RWPE2 (cell line): ENCODE measurements at regions not wholly inside any gene's neighbourhood (a gene's known extent, or its start where the extent isn't known, plus 50 kb on each side); places are given as distances from the start of the nearest gene placed in this dataset.

Source experiments
- ATAC-seq: fragments of 200-7000 bp; cut with Tn5 transposase; 3 replicates; pipeline ENCODE4 v1.9.1; 2021; ENCODE audit warnings: low read depth
- DNase-seq: peaks from one replicate; pipeline ENCODE4 v3.0.0-alpha.2; 2020; ENCODE audit warnings: low spot score
- H3K27ac ChIP-seq: fragments of 450-650 bp; 2 replicates; pipeline ENCODE4 v1.5.1; 2017; ENCODE audit warnings: mild to moderate bottlenecking; ENCODE audit not compliant: poor library complexity, severe bottlenecking
- H3K27me3 ChIP-seq: fragments of 250-450 bp; sonication (Bioruptor Pico); 2 replicates; pipeline ENCODE4 v1.5.1; 2021; ENCODE audit warnings: mild to moderate bottlenecking, moderate library complexity; ENCODE audit not compliant: insufficient read depth, poor library complexity, severe bottlenecking
- H3K36me3 ChIP-seq: fragments of 250-450 bp; sonication (Bioruptor Pico); 2 replicates; pipeline ENCODE4 v1.5.1; 2020; ENCODE audit warnings: low read depth, mild to moderate bottlenecking, moderate library complexity
- H3K4me1 ChIP-seq: fragments of 250-450 bp; sonication (Bioruptor Pico); 2 replicates; pipeline ENCODE4 v1.5.1; 2021; ENCODE audit warnings: mild to moderate bottlenecking, moderate library complexity; ENCODE audit not compliant: insufficient read depth, poor library complexity, severe bottlenecking
- H3K4me3 ChIP-seq: fragments of 250-450 bp; sonication (Bioruptor Pico); 2 replicates; pipeline ENCODE4 v1.5.1; 2021; ENCODE audit warnings: mild to moderate bottlenecking, moderate library complexity; ENCODE audit not compliant: severe bottlenecking
- H3K9me3 ChIP-seq: fragments of 250-450 bp; sonication (Bioruptor Pico); 2 replicates; pipeline ENCODE4 v1.5.1; 2021; ENCODE audit warnings: mild to moderate bottlenecking, moderate library complexity; ENCODE audit not compliant: severe bottlenecking
- TF ChIP-seq, protein P1 (sequence below): fragments of 450-650 bp; IDR thresholded peaks from one replicate; pipeline ENCODE4 v1.5.1; 2017; ENCODE audit warnings: mild to moderate bottlenecking, moderate library complexity; ENCODE audit not compliant: poor library complexity, severe bottlenecking

GRCh38 chr22:27509132-27509920, 292.2 kb downstream of the MN1 start:
- ATAC-seq (no peak), DNase-seq (no peak)
- TF ChIP-seq, protein P1, sequence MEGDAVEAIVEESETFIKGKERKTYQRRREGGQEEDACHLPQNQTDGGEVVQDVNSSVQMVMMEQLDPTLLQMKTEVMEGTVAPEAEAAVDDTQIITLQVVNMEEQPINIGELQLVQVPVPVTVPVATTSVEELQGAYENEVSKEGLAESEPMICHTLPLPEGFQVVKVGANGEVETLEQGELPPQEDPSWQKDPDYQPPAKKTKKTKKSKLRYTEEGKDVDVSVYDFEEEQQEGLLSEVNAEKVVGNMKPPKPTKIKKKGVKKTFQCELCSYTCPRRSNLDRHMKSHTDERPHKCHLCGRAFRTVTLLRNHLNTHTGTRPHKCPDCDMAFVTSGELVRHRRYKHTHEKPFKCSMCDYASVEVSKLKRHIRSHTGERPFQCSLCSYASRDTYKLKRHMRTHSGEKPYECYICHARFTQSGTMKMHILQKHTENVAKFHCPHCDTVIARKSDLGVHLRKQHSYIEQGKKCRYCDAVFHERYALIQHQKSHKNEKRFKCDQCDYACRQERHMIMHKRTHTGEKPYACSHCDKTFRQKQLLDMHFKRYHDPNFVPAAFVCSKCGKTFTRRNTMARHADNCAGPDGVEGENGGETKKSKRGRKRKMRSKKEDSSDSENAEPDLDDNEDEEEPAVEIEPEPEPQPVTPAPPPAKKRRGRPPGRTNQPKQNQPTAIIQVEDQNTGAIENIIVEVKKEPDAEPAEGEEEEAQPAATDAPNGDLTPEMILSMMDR, result no peak
- no peak overlapping the region for H3K27ac ChIP-seq
- no peaks in the 10 kb centered on the region for H3K9me3 ChIP-seq
- no peaks in the 10 kb centered on the region for H3K27me3 ChIP-seq
- no peak overlapping the region for H3K4me3 ChIP-seq
- peaks cover 22% of the 10 kb centered on the region for H3K4me1 ChIP-seq
- H3K36me3 ChIP-seq, result no peaks in the 10 kb centered on the region

- DNase-seq, result no peak
- H3K9me3 ChIP-seq, result no peaks in the 10 kb centered on the region
- peaks cover 22% of the 10 kb centered on the region for H3K4me1 ChIP-seq
- H3K27me3 ChIP-seq, result no peaks in the 10 kb centered on the region
- H3K27ac ChIP-seq, result no peak overlapping the region
- ATAC-seq, result no peak
- H3K36me3 ChIP-seq, result no peaks in the 10 kb centered on the region
- no peak overlapping the region for H3K4me3 ChIP-seq
- TF ChIP-seq, protein P1, result no peak
These were observed 291.5 kb downstream of the MN1 start for GRCh38 chr22:27510024-27510423.

- Histone ChIP-seq H3K4me1 (peaks cover 20% of the 10 kb centered on the region), H3K9me3 (no peaks in the 10 kb centered on the region), H3K36me3 (no peaks in the 10 kb centered on the region), H3K27me3 (no peaks in the 10 kb centered on the region), H3K4me3 (no peak overlapping the region), H3K27ac (peak overlapping the region; percentile 95)
- TF ChIP-seq, protein P1, result no peak
- peak; percentile 98 for ATAC-seq
- peak; percentile 87 for DNase-seq
These were observed 289.2 kb downstream of the MN1 start for GRCh38 chr22:27512283-27512761.

DNA sequence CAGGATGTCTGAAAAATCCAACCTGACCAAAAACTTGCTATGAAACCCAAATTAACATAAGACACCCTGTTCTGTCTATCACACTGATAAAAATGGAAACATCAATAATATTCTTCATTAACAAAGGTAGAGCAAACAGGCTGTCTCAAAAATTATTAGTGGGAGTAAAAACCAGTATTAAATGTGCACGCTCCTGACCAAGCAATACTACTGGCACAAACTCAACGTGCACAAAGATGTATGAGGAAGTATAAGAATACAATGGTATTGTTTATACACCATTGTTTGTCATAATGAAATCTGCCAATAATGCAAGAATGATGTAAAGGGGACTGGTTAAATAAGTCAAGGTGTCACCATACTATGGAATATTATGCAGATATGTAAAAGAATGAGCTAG, 288.5 kb downstream of the MN1 start:
- H3K4me1 ChIP-seq, result peaks cover 17% of the 10 kb centered on the region
- no peak overlapping the region for H3K4me3 ChIP-seq
- peak overlapping the region; percentile 95 for H3K27ac ChIP-seq
- no peaks in the 10 kb centered on the region for H3K36me3 ChIP-seq
- DNase-seq, result no peak
- no peaks in the 10 kb centered on the region for H3K27me3 ChIP-seq
- ATAC-seq, result no peak
- H3K9me3 ChIP-seq, result no peaks in the 10 kb centered on the region
- TF ChIP-seq, protein P1, result no peak
